NB4 (cell line): ENCODE measurements at regions not wholly inside any gene's neighbourhood (a gene's known extent, or its start where the extent isn't known, plus 50 kb on each side); places are given as distances from the start of the nearest gene placed in this dataset.

ENCODE experiments used
- POLR2A ChIP-seq: IDR thresholded peaks from 2 replicates; pipeline ENCODE4 v1.6.1; 2011; ENCODE audit warnings: mild to moderate bottlenecking; ENCODE audit not compliant: insufficient read length; ENCODE audit errors: extremely low read depth
- TF ChIP-seq, protein P1 (sequence below): IDR thresholded peaks from one replicate; pipeline ENCODE4 v1.5.1; 2012; ENCODE audit warnings: low read depth, low read length
- TF ChIP-seq, protein P2 (sequence below): IDR thresholded peaks from 2 replicates; pipeline ENCODE4 v1.6.1; 2011; ENCODE audit warnings: low read depth, low read length

DNA sequence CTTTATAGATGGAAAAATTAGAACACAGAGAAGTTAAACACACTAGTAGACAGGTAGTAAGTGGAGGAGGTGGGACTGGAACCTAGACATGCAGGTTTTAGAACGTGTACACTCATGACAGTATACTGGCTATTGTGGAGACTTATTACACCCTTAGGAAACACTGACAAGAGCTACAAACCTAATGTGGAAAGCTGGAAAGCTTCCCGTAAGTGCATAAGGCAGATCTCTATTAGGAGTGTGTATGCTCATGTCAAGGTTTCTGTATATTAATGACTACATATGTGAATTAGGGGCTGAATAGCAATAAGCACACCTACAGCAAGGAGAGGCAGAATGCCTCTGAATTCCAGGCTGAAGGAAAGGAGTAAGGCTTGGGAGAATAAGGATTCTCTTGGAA is 82.6 kb upstream of the SLC24A5 start:
- TF ChIP-seq, protein P1, sequence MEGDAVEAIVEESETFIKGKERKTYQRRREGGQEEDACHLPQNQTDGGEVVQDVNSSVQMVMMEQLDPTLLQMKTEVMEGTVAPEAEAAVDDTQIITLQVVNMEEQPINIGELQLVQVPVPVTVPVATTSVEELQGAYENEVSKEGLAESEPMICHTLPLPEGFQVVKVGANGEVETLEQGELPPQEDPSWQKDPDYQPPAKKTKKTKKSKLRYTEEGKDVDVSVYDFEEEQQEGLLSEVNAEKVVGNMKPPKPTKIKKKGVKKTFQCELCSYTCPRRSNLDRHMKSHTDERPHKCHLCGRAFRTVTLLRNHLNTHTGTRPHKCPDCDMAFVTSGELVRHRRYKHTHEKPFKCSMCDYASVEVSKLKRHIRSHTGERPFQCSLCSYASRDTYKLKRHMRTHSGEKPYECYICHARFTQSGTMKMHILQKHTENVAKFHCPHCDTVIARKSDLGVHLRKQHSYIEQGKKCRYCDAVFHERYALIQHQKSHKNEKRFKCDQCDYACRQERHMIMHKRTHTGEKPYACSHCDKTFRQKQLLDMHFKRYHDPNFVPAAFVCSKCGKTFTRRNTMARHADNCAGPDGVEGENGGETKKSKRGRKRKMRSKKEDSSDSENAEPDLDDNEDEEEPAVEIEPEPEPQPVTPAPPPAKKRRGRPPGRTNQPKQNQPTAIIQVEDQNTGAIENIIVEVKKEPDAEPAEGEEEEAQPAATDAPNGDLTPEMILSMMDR, result no peak
- TF ChIP-seq, protein P2, sequence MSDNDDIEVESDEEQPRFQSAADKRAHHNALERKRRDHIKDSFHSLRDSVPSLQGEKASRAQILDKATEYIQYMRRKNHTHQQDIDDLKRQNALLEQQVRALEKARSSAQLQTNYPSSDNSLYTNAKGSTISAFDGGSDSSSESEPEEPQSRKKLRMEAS, result no peak
- TF ChIP-seq POLR2A, result no peak
